Muscle layer of duodenum (tissue), 2 donors: ENCODE measurements at regions not wholly inside any gene's neighbourhood (a gene's known extent, or its start where the extent isn't known, plus 50 kb on each side); places are given as distances from the start of the nearest gene placed in this dataset.

Experiments
- H3K27ac ChIP-seq: one replicate; pipeline ENCODE4 v1.7.0; 2013; ENCODE audit warnings: mild to moderate bottlenecking, low read length
- H3K27me3 ChIP-seq: one replicate; pipeline ENCODE4 v1.7.0; 2013; ENCODE audit warnings: low read depth, mild to moderate bottlenecking, control low read depth, low read length
- H3K36me3 ChIP-seq, 2 donors: one replicate each; pipeline ENCODE4 v1.7.0; 2013; ENCODE audit warnings: low read length in 2 of 2, control low read depth in 1 of 2, mild to moderate bottlenecking in 1 of 2; ENCODE audit not compliant: insufficient read depth in 2 of 2, control insufficient read depth in 1 of 2
- H3K4me1 ChIP-seq, 2 donors: one replicate each; pipeline ENCODE4 v1.7.0; 2013; ENCODE audit warnings: low read length in 2 of 2, mild to moderate bottlenecking in 2 of 2, control low read depth in 1 of 2, moderate library complexity in 1 of 2; ENCODE audit not compliant: insufficient read depth in 2 of 2, control insufficient read depth in 1 of 2
- H3K4me3 ChIP-seq, 2 donors: one replicate each; pipeline ENCODE4 v1.7.0; 2013; ENCODE audit warnings: low read length in 2 of 2, low read depth in 1 of 2, mild to moderate bottlenecking in 1 of 2
- H3K9me3 ChIP-seq, 2 donors: one replicate each; pipeline ENCODE4 v1.7.0; 2013; ENCODE audit warnings: low read length in 2 of 2, control low read depth in 1 of 2, mild to moderate bottlenecking in 1 of 2; ENCODE audit not compliant: control insufficient read depth in 1 of 2
- donor health status: healthy.

DNA sequence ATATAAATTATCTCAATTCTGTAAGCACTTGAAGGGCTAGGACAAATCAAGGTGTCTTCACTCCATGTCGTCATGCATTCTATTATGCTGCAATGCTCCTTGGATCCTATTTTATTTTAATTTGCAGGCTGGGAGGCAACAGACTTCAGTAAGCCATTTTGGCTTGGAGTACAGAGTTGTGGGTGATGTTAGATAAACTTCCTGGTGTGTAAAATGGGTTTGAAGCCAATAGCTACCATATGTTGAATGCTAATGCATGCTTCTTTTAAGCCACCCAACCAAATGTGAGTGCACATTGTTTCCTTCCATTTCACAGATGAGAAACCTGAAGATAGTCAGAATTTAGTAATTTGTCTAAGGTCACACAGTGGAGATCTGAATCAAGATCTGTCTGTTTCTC is 482.8 kb downstream of the DISC1 start:
- Histone ChIP-seq H3K27me3 (no peaks in the 10 kb centered on the region), H3K36me3 (no peaks in the 10 kb centered on the region), H3K27ac (no peak overlapping the region), H3K4me3 (no peak overlapping the region), H3K9me3 (no peaks in the 10 kb centered on the region), H3K4me1 (no peaks in the 10 kb centered on the region)

DNA sequence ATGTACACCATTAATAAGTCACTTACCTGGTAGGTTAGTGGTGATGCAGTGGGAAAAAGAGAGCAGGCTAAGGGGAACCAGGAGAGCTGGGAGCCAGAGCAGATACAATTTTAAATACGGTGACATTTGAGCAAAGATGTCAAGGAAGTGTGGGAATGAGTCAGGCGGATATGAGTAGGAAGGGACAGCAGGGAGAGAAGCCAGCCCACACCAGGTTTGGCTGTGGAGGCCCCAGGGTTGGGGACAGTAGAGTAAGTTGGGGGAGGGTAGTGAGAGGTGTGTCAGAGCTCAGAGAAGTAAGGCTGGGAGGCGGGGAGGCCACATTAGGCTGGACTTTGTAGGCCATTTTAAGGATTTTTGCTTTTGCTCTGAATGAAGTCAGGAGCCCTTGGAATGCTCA is 482.0 kb downstream of the DISC1 start:
- Histone ChIP-seq H3K27ac (no peak overlapping the region), H3K4me1 (no peaks in the 10 kb centered on the region), H3K4me3 (no peak overlapping the region), H3K9me3 (no peaks in the 10 kb centered on the region), H3K27me3 (no peaks in the 10 kb centered on the region), H3K36me3 (no peaks in the 10 kb centered on the region)

DNA sequence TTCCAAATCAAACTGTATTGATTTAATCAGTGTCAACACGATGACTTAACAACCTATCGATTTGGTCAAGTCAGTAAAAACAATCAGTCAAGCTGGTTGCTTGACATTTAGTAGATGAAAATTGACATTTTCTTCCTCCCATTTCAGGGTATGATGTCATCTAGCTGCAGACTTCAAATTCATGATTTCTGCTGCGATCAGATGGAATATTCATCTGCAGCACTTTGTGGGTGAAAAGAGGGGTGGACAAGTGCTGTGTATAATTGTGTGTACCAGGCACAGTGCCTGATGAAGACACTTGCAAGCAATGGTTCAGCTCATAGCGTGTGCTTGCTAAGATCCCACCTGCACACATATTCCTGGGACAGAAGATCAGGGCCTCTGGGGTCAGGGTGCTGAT is 479.8 kb downstream of the DISC1 start:
- Histone ChIP-seq H3K27ac (no peak overlapping the region), H3K27me3 (no peaks in the 10 kb centered on the region)

DNA sequence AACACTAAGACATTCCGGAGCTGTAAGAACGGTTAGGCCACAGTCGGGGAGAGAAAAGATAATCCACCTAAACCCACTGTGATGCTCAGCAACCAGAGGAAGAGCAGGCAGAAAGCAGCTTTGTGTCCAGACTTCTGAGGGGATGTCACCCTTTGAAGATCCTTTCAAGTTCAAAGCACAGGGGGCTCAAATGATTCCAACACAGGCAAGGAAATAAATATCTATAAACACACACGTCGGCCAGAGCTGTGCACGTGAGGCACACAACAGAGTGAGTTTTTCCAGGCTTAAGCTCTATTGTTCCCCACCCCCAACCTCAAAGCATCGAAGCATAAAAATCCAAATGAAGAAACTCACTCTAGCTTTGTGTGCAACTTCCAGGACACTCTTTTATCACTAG is 479.0 kb downstream of the DISC1 start:
- no peak overlapping the region for H3K27ac ChIP-seq
- H3K27me3 ChIP-seq = no peaks in the 10 kb centered on the region
- H3K4me1 ChIP-seq = no peaks in the 10 kb centered on the region
- H3K4me3 ChIP-seq = no peak overlapping the region
- H3K36me3 ChIP-seq = no peaks in the 10 kb centered on the region
- H3K9me3 ChIP-seq = no peaks in the 10 kb centered on the region

More for the DNA sequence above, 479.8 kb downstream of the DISC1 start:
- Histone ChIP-seq H3K4me1 (no peaks in the 10 kb centered on the region), H3K36me3 (no peaks in the 10 kb centered on the region), H3K9me3 (no peaks in the 10 kb centered on the region), H3K4me3 (no peak overlapping the region)

DNA sequence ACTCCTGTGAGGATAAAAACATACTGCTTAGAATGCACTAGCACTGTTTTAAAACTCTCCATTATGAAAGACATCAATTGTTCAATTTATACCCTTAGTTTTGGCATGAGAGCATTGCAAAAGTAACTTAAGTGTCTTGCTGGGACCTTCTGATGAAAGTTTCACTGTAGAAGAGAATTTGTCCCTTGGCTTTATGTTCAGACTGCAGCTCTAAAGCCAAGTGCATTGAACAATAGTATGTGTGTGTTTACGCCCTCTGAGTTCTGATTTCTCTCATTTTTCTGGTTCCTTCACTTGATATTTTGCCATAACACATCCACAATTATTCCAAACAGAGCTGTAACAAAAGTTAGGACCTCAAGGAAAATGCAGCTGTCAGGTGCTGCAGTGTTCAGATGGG is 474.6 kb downstream of the DISC1 start:
- Histone ChIP-seq H3K4me1 (no peaks in the 10 kb centered on the region), H3K4me3 (no peak overlapping the region), H3K27ac (no peak overlapping the region), H3K9me3 (no peaks in the 10 kb centered on the region), H3K36me3 (no peaks in the 10 kb centered on the region), H3K27me3 (no peaks in the 10 kb centered on the region)

DNA sequence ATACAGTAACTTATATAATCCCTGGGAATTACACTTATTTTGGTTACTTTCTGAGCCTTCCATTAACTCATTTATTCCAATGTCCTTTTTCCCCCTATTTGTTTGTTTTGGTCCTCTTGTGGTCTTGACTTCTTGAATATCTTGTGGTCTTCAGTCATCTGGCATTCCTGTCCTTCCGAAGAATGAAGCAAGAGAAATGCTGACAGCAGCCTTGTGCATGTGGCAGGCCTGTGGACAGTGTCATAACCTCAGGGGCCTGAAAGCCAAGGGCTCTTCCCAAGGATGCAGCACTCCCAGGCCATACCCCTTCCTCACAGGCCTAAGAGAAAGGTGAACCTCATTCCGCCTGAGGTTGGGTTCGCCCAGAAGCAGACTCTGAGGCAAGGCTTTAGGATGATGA is 470.2 kb downstream of the DISC1 start:
- no peak overlapping the region for H3K27ac ChIP-seq
- no peaks in the 10 kb centered on the region for H3K27me3 ChIP-seq
- no peaks in the 10 kb centered on the region for H3K9me3 ChIP-seq
- H3K4me3 ChIP-seq = no peak overlapping the region
- H3K4me1 ChIP-seq = no peaks in the 10 kb centered on the region
- no peaks in the 10 kb centered on the region for H3K36me3 ChIP-seq
